PC-9 (cell line): ENCODE measurements at regions not wholly inside any gene's neighbourhood (a gene's known extent, or its start where the extent isn't known, plus 50 kb on each side); places are given as distances from the start of the nearest gene placed in this dataset.

Experiments
- BruUV-seq: library from RNA; stranded (reverse); fragments of 400-500 nt; replicated peaks from 2 replicates; lab custom pipeline; 2021; lab: Mats Ljungman, UMichigan
- CTCF ChIA-PET: fragments of 300-600 bp; sonication (Branson Sonifier 250); formaldehyde crosslinking; loops from one replicate; lab custom pipeline; 2022; ENCODE audit warnings: antibody characterized with exemption; lab: Charles Lee
- POLR2A ChIA-PET: fragments of 300-600 bp; sonication (Branson Sonifier 250); formaldehyde crosslinking; loops from one replicate; lab custom pipeline; 2022; ENCODE audit warnings: antibody characterized with exemption; ENCODE audit not compliant: unreplicated experiment; lab: Charles Lee
- DNase-seq, 2 experiments: peaks; one replicate each; pipeline versions ENCODE4 v3.0.0 to v3.0.0-alpha.2; 2015 to 2022; ENCODE audit warnings: mixed read lengths in 1 of 2
- H2AFZ ChIP-seq: fragments of 200-600 bp; sonication (generic); 2 replicates; pipeline ENCODE4 v1.8.1; 2017; ENCODE audit warnings: antibody characterized with exemption
- H3F3A ChIP-seq: fragments of 200-600 bp; sonication (generic); 2 replicates; pipeline ENCODE4 v1.8.1; 2017; ENCODE audit warnings: antibody characterized with exemption, mild to moderate bottlenecking, low read depth; ENCODE audit not compliant: insufficient read depth
- H3K27ac ChIP-seq: fragments of 200-600 bp; sonication (generic); 2 replicates; pipeline ENCODE4 v1.6.1; 2016; ENCODE audit warnings: mixed run types
- H3K27me3 ChIP-seq: fragments of 200-600 bp; sonication (generic); 2 replicates; pipeline ENCODE4 v1.6.1; 2016; ENCODE audit warnings: low read depth, mixed run types; ENCODE audit not compliant: insufficient read depth
- H3K36me3 ChIP-seq: fragments of 200-600 bp; sonication (generic); 2 replicates; pipeline ENCODE4 v1.6.1; 2016; ENCODE audit warnings: low read depth, mixed run types
- H3K4me1 ChIP-seq: fragments of 200-600 bp; sonication (generic); replicated peaks from 2 replicates; pipeline ENCODE4 v1.6.1; 2016; ENCODE audit warnings: mixed run types; ENCODE audit not compliant: insufficient read depth
- H3K4me2 ChIP-seq: fragments of 200-600 bp; sonication (generic); 2 replicates; pipeline ENCODE4 v1.6.1; 2017; ENCODE audit warnings: mixed run types
- H3K4me3 ChIP-seq: fragments of 200-600 bp; sonication (generic); 2 replicates; pipeline ENCODE4 v1.6.1; 2016; ENCODE audit warnings: mixed run types
- H3K79me2 ChIP-seq: fragments of 200-600 bp; sonication (generic); 2 replicates; pipeline ENCODE4 v1.6.1; 2017; ENCODE audit warnings: low read depth, mixed run types
- H3K9me2 ChIP-seq: fragments of 200-600 bp; sonication (generic); 2 replicates; pipeline ENCODE4 v1.8.1; 2017; ENCODE audit warnings: mild to moderate bottlenecking; ENCODE audit not compliant: insufficient read depth
- H3K9me3 ChIP-seq: fragments of 200-600 bp; sonication (generic); 2 replicates; pipeline ENCODE4 v1.8.1; 2016; ENCODE audit warnings: low read depth; ENCODE audit not compliant: insufficient read depth
- H4K20me1 ChIP-seq: fragments of 200-600 bp; sonication (generic); 2 replicates; pipeline ENCODE4 v1.8.1; 2017; ENCODE audit not compliant: insufficient read depth
- EZH2 ChIP-seq: fragments of 200-600 bp; sonication (generic); IDR thresholded peaks from 2 replicates; pipeline ENCODE4 v1.8.0; 2017; ENCODE audit warnings: antibody characterized with exemption, low read depth
- intact Hi-C: fragments of 100-400 bp; cut with micrococcal nuclease; formaldehyde crosslinking; loops from one replicate; pipeline ENCODE4 v1.10.0; 2022; ENCODE audit not compliant: unreplicated experiment
- TF ChIP-seq, protein P1 (sequence below): fragments of 200-600 bp; sonication (generic); conservative IDR thresholded peaks from 2 replicates; pipeline ENCODE4 v1.6.1; 2017; ENCODE audit warnings: mixed run types, antibody characterized with exemption, mild to moderate bottlenecking, moderate library complexity

DNA sequence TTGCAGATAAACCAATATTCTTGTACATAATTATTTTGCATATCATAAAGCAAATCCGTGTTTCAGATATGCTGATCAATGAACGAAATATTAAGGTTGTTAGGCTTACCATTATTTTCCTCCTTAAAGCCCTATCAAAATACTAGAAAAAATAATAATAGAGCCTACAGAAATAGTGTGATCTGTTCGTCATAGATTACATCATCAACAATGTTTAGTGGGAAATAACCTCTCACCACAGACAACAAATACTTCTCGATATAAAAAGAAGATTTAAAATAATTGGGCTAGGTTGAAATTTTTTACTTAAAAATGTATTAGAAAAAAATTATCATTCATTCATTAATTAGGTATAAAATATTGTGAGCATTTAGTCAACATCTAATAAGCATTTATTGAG, 71.0 kb upstream of the ADCY2 start:
- TF ChIP-seq, protein P1, sequence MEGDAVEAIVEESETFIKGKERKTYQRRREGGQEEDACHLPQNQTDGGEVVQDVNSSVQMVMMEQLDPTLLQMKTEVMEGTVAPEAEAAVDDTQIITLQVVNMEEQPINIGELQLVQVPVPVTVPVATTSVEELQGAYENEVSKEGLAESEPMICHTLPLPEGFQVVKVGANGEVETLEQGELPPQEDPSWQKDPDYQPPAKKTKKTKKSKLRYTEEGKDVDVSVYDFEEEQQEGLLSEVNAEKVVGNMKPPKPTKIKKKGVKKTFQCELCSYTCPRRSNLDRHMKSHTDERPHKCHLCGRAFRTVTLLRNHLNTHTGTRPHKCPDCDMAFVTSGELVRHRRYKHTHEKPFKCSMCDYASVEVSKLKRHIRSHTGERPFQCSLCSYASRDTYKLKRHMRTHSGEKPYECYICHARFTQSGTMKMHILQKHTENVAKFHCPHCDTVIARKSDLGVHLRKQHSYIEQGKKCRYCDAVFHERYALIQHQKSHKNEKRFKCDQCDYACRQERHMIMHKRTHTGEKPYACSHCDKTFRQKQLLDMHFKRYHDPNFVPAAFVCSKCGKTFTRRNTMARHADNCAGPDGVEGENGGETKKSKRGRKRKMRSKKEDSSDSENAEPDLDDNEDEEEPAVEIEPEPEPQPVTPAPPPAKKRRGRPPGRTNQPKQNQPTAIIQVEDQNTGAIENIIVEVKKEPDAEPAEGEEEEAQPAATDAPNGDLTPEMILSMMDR: no peak
- TF ChIP-seq EZH2: no peak
- H3K27me3 ChIP-seq: 0 out of 2 replicates have a peak, but pooled peaks cover 5% of the 10 kb centered on the region
- DNase-seq: no peak
- POLR2A ChIA-PET: no interaction called here
- no peaks in the 10 kb centered on the region for H3K79me2 ChIP-seq
- H3K4me3 ChIP-seq: no peak overlapping the region
- H3K4me1 ChIP-seq: no peaks in the 10 kb centered on the region
- H3K36me3 ChIP-seq: no peaks in the 10 kb centered on the region
- no peaks in the 10 kb centered on the region for H3K9me2 ChIP-seq
- CTCF ChIA-PET: no interaction called here
- no peak overlapping the region for H3K4me2 ChIP-seq
- no peak overlapping the region for H2AFZ ChIP-seq
- BruUV-seq: no TSS peak
- no peak overlapping the region for H3K27ac ChIP-seq
- H3K9me3 ChIP-seq: no peaks in the 10 kb centered on the region
- intact Hi-C loops: no loop called here
- H3F3A ChIP-seq: no peaks in the 10 kb centered on the region
- H4K20me1 ChIP-seq: no peaks in the 10 kb centered on the region

DNA sequence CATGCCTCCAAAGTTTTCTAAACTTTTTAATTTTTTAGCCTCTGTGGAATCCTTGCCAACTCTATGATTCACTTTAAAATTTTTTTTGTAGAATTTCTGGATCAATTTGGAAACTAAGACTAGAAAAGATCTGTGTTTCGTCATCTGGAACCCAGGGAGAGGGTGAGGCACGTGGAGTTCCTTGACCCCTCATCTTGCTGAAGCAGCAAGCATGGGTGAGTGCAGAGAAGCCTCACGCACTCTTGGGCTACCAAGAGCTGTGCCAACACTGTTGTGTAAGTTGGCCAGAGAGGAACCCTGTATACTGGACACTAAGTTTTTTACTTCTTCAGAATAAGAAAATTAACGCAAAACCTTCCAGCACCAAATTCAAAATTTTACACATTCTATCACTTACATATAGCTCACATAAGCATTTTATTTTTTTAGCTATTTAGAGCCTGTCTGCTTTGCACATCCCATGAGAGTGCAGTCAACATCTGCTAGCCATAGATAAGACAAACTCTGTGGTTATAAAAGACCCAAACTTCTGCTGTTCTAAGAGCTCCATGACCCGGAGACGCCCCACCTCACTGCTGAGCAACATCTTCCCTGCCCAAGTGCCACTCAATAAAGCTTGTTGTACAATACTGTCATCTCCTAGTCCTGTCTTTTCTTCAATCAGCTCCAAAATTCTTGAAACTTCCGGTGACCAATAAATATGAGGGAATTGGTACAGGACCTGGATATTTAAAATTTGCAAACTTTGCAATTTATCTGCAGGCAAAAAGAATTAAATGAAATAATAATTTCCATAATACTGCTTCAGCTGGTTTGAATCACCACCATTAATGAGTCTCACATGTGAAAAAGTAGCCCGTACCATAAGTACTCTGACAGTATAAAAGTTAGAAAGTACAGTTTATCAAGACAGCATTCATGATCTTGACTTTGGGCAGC, 69.7 kb upstream of the ADCY2 start:
- intact Hi-C loops: no loop called here
- TF ChIP-seq, protein P1: no peak
- no peak for TF ChIP-seq EZH2
- no peak overlapping the region for H2AFZ ChIP-seq

DNA sequence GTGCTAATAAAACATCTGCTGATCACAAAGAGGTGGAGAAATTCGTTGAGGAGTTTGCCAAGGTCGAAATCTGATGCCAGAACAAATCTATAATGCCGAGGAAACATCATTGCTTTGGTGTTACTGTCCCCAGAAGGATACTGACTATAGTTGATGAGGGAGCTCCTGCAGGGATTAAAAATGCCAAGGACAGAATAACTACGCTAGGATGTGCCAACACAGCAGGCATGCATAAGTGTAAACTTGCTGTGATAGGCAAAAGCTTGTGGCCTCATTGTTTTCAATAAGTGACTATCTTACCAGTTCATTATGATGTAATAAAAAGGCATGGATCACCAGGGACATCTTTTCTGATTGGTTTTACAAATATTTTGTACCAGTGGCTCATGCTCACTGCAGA, 66.8 kb upstream of the ADCY2 start:
- Histone ChIP-seq H3K4me3 (no peak overlapping the region), H4K20me1 (no peaks in the 10 kb centered on the region), H3K27me3 (0 out of 2 replicates have a peak, but pooled peaks cover 5% of the 10 kb centered on the region), H3K36me3 (no peaks in the 10 kb centered on the region), H3K4me1 (no peaks in the 10 kb centered on the region), H3K79me2 (no peaks in the 10 kb centered on the region), H3K4me2 (no peak overlapping the region), H3K27ac (no peak overlapping the region), H3F3A (no peaks in the 10 kb centered on the region), H2AFZ (no peak overlapping the region), H3K9me2 (no peaks in the 10 kb centered on the region), H3K9me3 (no peaks in the 10 kb centered on the region)
- POLR2A ChIA-PET: no interaction called here
- intact Hi-C loops: no loop called here
- no TSS peak for BruUV-seq
- TF ChIP-seq, protein P1: no peak
- TF ChIP-seq EZH2: no peak
- CTCF ChIA-PET: no interaction called here
- no peak for DNase-seq

More for the DNA sequence above, 69.7 kb upstream of the ADCY2 start:
- no peak for DNase-seq
- no peaks in the 10 kb centered on the region for H3K4me1 ChIP-seq
- H3K27ac ChIP-seq: no peak overlapping the region
- no peaks in the 10 kb centered on the region for H3K9me2 ChIP-seq
- no peaks in the 10 kb centered on the region for H3K36me3 ChIP-seq
- H3K4me2 ChIP-seq: no peak overlapping the region
- 0 out of 2 replicates have a peak, but pooled peaks cover 5% of the 10 kb centered on the region for H3K27me3 ChIP-seq
- no peaks in the 10 kb centered on the region for H4K20me1 ChIP-seq
- H3K4me3 ChIP-seq: no peak overlapping the region
- ChIA-PET CTCF (no interaction called here), POLR2A (no interaction called here)
- BruUV-seq: no TSS peak
- H3F3A ChIP-seq: no peaks in the 10 kb centered on the region
- no peaks in the 10 kb centered on the region for H3K9me3 ChIP-seq
- no peaks in the 10 kb centered on the region for H3K79me2 ChIP-seq
